ENCODE measurements at regions not wholly inside any gene's neighbourhood (a gene's known extent, or its start where the extent isn't known, plus 50 kb on each side); places are given as distances from the start of the nearest gene placed in this dataset.

- intact Hi-C loops (cut with DNase I), result no loop called here
- TF ChIP-seq, protein P1, sequence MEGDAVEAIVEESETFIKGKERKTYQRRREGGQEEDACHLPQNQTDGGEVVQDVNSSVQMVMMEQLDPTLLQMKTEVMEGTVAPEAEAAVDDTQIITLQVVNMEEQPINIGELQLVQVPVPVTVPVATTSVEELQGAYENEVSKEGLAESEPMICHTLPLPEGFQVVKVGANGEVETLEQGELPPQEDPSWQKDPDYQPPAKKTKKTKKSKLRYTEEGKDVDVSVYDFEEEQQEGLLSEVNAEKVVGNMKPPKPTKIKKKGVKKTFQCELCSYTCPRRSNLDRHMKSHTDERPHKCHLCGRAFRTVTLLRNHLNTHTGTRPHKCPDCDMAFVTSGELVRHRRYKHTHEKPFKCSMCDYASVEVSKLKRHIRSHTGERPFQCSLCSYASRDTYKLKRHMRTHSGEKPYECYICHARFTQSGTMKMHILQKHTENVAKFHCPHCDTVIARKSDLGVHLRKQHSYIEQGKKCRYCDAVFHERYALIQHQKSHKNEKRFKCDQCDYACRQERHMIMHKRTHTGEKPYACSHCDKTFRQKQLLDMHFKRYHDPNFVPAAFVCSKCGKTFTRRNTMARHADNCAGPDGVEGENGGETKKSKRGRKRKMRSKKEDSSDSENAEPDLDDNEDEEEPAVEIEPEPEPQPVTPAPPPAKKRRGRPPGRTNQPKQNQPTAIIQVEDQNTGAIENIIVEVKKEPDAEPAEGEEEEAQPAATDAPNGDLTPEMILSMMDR (IDR thresholded peaks at IDR 0.05), result no peak
- no peaks in the 10 kb centered on the region for H3K9me3 ChIP-seq
Measured at GRCh38 chr18:10310626-10311025, 143.8 kb upstream of the APCDD1 start.

DNA sequence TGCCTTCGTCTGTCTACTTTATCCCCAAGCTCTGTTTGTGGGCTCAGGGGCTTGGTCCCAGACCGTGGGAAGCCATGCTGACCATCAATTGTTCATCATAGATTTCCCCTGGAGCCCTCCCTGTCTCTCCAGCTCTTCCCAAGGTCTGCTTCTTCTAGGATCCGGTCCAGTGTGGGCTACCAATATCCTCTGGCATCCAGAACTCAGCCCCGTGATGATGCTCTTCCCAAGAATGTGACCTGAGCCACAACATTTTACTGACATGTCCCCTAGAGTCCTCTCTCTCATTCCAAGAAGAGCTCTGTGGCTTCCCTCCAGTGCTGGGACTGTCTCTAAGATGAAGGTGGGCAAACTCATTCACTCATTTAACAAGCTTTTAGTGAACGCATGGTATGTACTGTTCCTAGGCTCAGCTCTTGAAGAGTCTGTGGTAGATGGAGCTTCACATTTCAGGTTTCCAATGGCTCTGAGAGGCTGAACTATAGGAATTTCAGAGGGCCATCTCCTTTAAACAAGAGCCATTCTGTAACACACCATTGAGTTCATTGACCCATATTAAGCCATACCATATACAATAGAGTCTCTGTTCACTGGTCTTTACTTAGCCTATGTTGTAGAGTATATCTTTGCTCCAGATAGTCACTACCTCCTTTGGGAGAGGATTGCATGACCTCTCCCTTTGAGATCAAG lies 142.0 kb upstream of the APCDD1 start:
- intact Hi-C loops (cut with DNase I), result no loop called here
- Histone ChIP-seq H3K4me3 (no peak overlapping the region), H3K27ac (no peak overlapping the region), H3K27me3 (no peaks in the 10 kb centered on the region), H3K9ac (ENCODE audit: low read depth in 2 of 2, low read length in 2 of 2) (no peak overlapping the region), H3K9me3 (no peaks in the 10 kb centered on the region), H3K4me1 (no peaks in the 10 kb centered on the region), H3K36me3 (no peaks in the 10 kb centered on the region)
- DNase-seq, result no peak
- TF ChIP-seq, protein P1 (IDR thresholded peaks at IDR 0.05), result no peak

More at GRCh38 chr18:10310626-10311025, 143.8 kb upstream of the APCDD1 start:
- H3K27me3 ChIP-seq, result no peaks in the 10 kb centered on the region
- H3K36me3 ChIP-seq, result no peaks in the 10 kb centered on the region
- DNase-seq, result no peak
- H3K27ac ChIP-seq, result no peak overlapping the region
- H3K4me3 ChIP-seq, result no peak overlapping the region
- no peaks in the 10 kb centered on the region for H3K4me1 ChIP-seq
- H3K9ac ChIP-seq (ENCODE audit: low read depth in 2 of 2, low read length in 2 of 2), result no peak overlapping the region

DNA sequence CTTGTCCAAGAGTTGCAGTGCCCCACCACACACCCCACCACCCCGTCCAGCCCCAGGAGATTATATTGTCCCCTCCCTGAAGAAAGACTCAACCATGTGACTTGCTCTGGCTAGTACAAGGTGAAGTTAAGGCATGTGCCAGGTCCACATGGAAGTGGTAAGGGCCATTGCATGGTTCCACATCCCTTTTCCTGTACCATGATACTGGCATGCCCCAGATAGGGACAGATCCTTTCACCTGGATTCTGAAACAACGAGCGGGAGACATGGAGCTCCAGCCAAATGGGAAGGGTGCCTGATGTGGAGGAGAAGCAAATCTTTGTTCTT lies 141.5 kb upstream of the APCDD1 start:
- no peaks in the 10 kb centered on the region for H3K36me3 ChIP-seq
- H3K4me3 ChIP-seq, result no peak overlapping the region
- no peaks in the 10 kb centered on the region for H3K9me3 ChIP-seq
- no peak overlapping the region for H3K27ac ChIP-seq
- intact Hi-C loops (cut with DNase I), result no loop called here
- H3K9ac ChIP-seq (ENCODE audit: low read depth in 2 of 2, low read length in 2 of 2), result no peak overlapping the region
- DNase-seq, result no peak
- no peaks in the 10 kb centered on the region for H3K27me3 ChIP-seq
- TF ChIP-seq, protein P1 (IDR thresholded peaks at IDR 0.05), result no peak
- H3K4me1 ChIP-seq, result no peaks in the 10 kb centered on the region

GRCh38 chr18:10314066-10314465 lies 140.4 kb upstream of the APCDD1 start:
- no peaks in the 10 kb centered on the region for H3K4me1 ChIP-seq
- H3K27ac ChIP-seq, result no peak overlapping the region
- no peaks in the 10 kb centered on the region for H3K36me3 ChIP-seq
- no peak overlapping the region for H3K9ac ChIP-seq (ENCODE audit: low read depth in 2 of 2, low read length in 2 of 2)
- H3K9me3 ChIP-seq, result no peaks in the 10 kb centered on the region
- DNase-seq, result no peak
- H3K4me3 ChIP-seq, result no peak overlapping the region
- no peaks in the 10 kb centered on the region for H3K27me3 ChIP-seq
- TF ChIP-seq, protein P1 (IDR thresholded peaks at IDR 0.05), result no peak
- intact Hi-C loops (cut with DNase I), result no loop called here

DNA sequence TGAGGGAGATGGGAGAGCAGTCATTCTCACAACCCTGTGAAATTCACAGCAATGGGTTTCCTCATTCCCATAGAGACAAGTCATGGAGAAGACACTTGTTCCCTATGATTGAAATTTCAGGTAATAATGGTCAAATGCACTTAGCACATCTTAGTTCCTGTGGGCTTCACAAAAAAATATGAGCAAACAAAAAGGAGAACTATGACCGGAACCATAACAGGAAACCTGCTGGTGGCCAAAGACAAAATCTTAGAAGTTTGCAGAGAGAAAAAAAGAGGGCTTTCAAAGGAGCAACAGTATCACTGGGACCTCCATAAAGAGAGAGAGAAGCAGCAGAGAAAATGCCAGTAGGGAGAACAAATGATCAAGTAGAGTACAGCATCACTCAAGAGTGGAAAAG lies 138.9 kb upstream of the APCDD1 start:
- intact Hi-C loops (cut with DNase I), result no loop called here
- H3K9ac ChIP-seq (ENCODE audit: low read depth in 2 of 2, low read length in 2 of 2), result no peak overlapping the region
- TF ChIP-seq, protein P1 (IDR thresholded peaks at IDR 0.05), result no peak
- H3K36me3 ChIP-seq, result no peaks in the 10 kb centered on the region
- no peaks in the 10 kb centered on the region for H3K9me3 ChIP-seq
- H3K27ac ChIP-seq, result no peak overlapping the region
- DNase-seq, result no peak
- H3K27me3 ChIP-seq, result no peaks in the 10 kb centered on the region
- no peaks in the 10 kb centered on the region for H3K4me1 ChIP-seq
- no peak overlapping the region for H3K4me3 ChIP-seq

All from colonic mucosa (tissue), 4 donors.